ENCODE measurements at regions not wholly inside any gene's neighbourhood (a gene's known extent, or its start where the extent isn't known, plus 50 kb on each side); places are given as distances from the start of the nearest gene placed in this dataset.

GRCh38 chr6:28734443-28734959 is 189.3 kb downstream of the TRIM27 start:
- TF ChIP-seq CTCF (IDR thresholded peaks at IDR 0.05 in 8 of 11, conservative IDR thresholded peaks at IDR 0.05 in 3 of 11) (no peak), POLR2A (IDR thresholded peaks at IDR 0.05) (no peak), POLR2AphosphoS5 (IDR thresholded peaks at IDR 0.05) (no peak)
